Ascending aorta (tissue), 2 donors: ENCODE measurements at regions not wholly inside any gene's neighbourhood (a gene's known extent, or its start where the extent isn't known, plus 50 kb on each side); places are given as distances from the start of the nearest gene placed in this dataset.

ENCODE experiments used
- DNase-seq, 2 donors: peaks; one replicate each; pipeline ENCODE4 v3.0.0-alpha.2; 2019; ENCODE audit warnings: low spot score in 2 of 2
- H3K27ac ChIP-seq, 2 donors: fragments of 200-600 bp; sonication (generic); one replicate each; pipeline ENCODE4 v1.5.1; 2016 to 2017; ENCODE audit warnings: mild to moderate bottlenecking in 1 of 2
- H3K27me3 ChIP-seq: fragments of 200-600 bp; sonication (generic); one replicate; pipeline ENCODE4 v1.5.1; 2017
- H3K36me3 ChIP-seq, 2 donors: fragments of 200-600 bp; sonication (generic); one replicate each; pipeline ENCODE4 v1.5.1; 2016
- H3K4me1 ChIP-seq, 2 donors: fragments of 200-600 bp; sonication (generic); one replicate each; pipeline ENCODE4 v1.5.1; 2016 to 2017; ENCODE audit warnings: mild to moderate bottlenecking in 1 of 2
- H3K4me3 ChIP-seq, 2 donors: fragments of 200-600 bp; sonication (generic); one replicate each; pipeline ENCODE4 v1.5.1; 2016 to 2017; ENCODE audit warnings: mild to moderate bottlenecking in 1 of 2
- H3K9me3 ChIP-seq, 2 donors: fragments of 200-600 bp; sonication (generic); one replicate each; pipeline ENCODE4 v1.5.1; 2016
- intact Hi-C: fragments of 100-400 bp; cut with DNase I; formaldehyde crosslinking; loops from one replicate; pipeline ENCODE4 v1.15.1; 2023
- TF ChIP-seq, protein P1 (sequence below), 3 experiments: fragments of 200-600 bp in 2 of 3; fragments of 450-650 bp in 1 of 3; sonication (generic) in 2 of 3; IDR thresholded peaks; one replicate each; pipeline ENCODE4 v1.5.1; 2016 to 2019; ENCODE audit warnings: antibody characterized with exemption in 3 of 3, mild to moderate bottlenecking in 1 of 3, moderate library complexity in 1 of 3

DNA sequence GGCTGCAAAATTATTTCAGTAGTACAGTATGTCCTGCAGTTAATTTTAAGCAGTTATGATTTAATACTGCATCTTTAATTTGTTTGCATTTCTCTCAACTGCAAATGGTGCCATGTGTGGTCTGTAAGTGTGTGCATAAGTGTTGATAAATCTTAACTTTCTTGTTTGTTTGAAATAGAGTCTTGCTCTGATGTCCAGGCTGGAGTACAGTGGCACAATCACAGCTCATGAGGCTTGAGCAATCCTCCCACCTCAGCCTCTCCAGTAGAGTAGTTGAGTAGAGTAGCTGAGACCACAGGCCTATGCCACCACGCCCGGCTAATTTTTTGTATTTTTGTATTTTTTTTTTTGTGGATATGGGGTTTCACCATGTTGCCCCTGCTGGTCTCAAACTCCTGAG is 322.5 kb upstream of the NR3C2 start:
- no peak overlapping the region for H3K4me3 ChIP-seq
- H3K27ac ChIP-seq = no peak overlapping the region
- H3K27me3 ChIP-seq = no peaks in the 10 kb centered on the region
- no peaks in the 10 kb centered on the region for H3K36me3 ChIP-seq
- TF ChIP-seq, protein P1, sequence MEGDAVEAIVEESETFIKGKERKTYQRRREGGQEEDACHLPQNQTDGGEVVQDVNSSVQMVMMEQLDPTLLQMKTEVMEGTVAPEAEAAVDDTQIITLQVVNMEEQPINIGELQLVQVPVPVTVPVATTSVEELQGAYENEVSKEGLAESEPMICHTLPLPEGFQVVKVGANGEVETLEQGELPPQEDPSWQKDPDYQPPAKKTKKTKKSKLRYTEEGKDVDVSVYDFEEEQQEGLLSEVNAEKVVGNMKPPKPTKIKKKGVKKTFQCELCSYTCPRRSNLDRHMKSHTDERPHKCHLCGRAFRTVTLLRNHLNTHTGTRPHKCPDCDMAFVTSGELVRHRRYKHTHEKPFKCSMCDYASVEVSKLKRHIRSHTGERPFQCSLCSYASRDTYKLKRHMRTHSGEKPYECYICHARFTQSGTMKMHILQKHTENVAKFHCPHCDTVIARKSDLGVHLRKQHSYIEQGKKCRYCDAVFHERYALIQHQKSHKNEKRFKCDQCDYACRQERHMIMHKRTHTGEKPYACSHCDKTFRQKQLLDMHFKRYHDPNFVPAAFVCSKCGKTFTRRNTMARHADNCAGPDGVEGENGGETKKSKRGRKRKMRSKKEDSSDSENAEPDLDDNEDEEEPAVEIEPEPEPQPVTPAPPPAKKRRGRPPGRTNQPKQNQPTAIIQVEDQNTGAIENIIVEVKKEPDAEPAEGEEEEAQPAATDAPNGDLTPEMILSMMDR (IDR thresholded peaks at IDR 0.05) = no peak
- DNase-seq = no peak
- intact Hi-C loops = no loop called here
- H3K9me3 ChIP-seq = no peaks in the 10 kb centered on the region
- H3K4me1 ChIP-seq = no peaks in the 10 kb centered on the region

DNA sequence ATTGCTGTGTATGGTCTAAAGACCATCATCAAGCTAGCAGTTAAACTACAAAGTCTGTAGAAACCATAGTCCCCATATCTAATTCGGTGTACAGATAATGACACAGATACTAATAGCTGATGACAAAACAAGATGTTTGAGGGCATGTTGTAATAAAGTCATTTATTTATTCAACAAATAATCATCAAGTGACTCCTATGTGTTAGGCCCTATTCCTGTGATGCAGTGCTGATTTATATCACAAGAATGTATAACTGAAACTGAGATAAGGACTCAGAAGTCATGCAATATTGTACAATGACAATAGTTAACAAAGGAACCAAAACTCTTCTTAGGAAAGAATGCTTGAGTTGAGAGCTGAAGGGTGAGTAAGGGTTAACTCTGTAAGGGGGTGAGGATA is 315.0 kb upstream of the NR3C2 start:
- Histone ChIP-seq H3K27me3 (no peaks in the 10 kb centered on the region), H3K27ac (no peak overlapping the region), H3K4me1 (no peaks in the 10 kb centered on the region), H3K36me3 (no peaks in the 10 kb centered on the region), H3K4me3 (no peak overlapping the region), H3K9me3 (no peaks in the 10 kb centered on the region)
- intact Hi-C loops = no loop called here
- TF ChIP-seq, protein P1 (IDR thresholded peaks at IDR 0.05) = no peak
- DNase-seq = no peak

DNA sequence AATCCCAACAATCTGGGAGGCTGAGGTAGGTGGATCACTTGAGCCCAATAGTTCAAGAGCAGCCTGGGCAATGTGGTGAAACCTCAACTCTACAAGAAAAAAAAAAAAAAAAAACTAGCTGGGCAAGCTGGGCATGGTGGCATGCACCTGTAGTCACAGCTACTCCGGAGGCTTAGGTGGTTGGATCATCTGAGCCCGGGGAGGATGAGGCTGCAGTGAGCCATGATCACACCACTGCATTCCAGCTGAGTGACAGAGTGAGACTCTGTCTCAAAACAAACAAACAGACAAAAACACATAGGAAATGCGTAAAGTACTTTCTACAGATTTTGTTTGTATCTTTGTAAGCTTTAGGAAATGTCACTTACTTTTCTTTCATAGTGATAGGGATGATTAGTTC is 307.2 kb upstream of the NR3C2 start:
- H3K27me3 ChIP-seq = no peaks in the 10 kb centered on the region
- intact Hi-C loops = no loop called here
- H3K27ac ChIP-seq = no peak overlapping the region
- no peaks in the 10 kb centered on the region for H3K4me1 ChIP-seq
- no peak for DNase-seq
- no peaks in the 10 kb centered on the region for H3K36me3 ChIP-seq
- no peaks in the 10 kb centered on the region for H3K9me3 ChIP-seq
- TF ChIP-seq, protein P1 (IDR thresholded peaks at IDR 0.05) = no peak
- no peak overlapping the region for H3K4me3 ChIP-seq

DNA sequence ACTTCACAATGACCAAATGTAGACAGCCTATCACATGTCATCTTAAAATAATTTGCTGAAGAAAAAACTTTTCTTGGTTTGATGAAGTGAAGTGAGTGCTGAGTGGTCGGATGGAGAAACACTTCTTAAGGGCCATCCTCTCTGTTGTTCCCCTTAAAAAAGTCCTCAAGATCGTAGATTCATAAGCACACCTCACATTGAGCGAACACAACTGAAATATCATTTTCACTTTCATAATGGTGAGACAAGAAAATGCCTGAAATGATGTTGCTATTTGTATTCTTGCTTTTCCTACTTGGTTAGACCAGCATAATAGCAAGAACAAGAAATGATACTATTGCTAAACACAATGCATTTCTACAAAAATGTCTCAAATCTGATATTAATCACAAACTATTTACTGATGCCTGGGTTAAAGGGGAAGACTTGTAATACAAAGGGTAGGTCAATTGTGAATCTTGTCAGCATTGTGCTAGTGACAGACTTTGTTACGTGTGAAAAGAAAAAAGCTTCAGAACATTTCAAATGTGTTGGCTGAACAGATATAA is 305.6 kb upstream of the NR3C2 start:
- TF ChIP-seq, protein P1 (IDR thresholded peaks at IDR 0.05) = no peak
- intact Hi-C loops = no loop called here
- DNase-seq = no peak

DNA sequence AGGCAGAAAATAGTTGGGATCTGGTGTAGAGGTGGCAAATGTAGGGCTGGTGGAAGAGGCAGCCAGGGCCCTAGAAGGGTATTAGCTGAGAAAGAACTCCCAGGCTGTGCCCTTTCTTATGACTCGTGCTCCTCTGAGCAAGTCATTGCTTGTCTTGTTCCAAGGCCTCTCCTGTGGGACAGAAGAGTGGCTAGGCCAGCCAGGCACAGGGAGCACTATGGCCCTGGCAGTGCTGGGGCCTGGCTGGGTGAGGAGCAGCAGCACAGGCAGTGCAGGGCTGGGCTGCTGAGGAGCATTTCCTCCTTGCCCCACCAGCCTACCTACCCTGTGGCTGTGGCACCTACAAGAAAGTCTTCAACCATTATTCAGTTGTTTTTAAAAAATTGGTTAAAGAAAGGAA is 298.5 kb upstream of the NR3C2 start:
- DNase-seq = no peak
- Histone ChIP-seq H3K9me3 (no peaks in the 10 kb centered on the region), H3K27me3 (no peaks in the 10 kb centered on the region), H3K36me3 (no peaks in the 10 kb centered on the region), H3K27ac (no peak overlapping the region), H3K4me3 (no peak overlapping the region), H3K4me1 (no peaks in the 10 kb centered on the region)
- TF ChIP-seq, protein P1 (IDR thresholded peaks at IDR 0.05) = no peak
- intact Hi-C loops = no loop called here

More for the DNA sequence above, 305.6 kb upstream of the NR3C2 start:
- H3K27me3 ChIP-seq = no peaks in the 10 kb centered on the region
- no peaks in the 10 kb centered on the region for H3K9me3 ChIP-seq
- H3K27ac ChIP-seq = no peak overlapping the region
- no peaks in the 10 kb centered on the region for H3K4me1 ChIP-seq
- no peaks in the 10 kb centered on the region for H3K36me3 ChIP-seq
- no peak overlapping the region for H3K4me3 ChIP-seq
